NT2/D1 (cell line): ENCODE measurements at regions not wholly inside any gene's neighbourhood (a gene's known extent, or its start where the extent isn't known, plus 50 kb on each side); places are given as distances from the start of the nearest gene placed in this dataset.

ENCODE experiments used
- SUZ12 ChIP-seq: IDR thresholded peaks from 2 replicates; pipeline ENCODE4 v1.6.1; 2011; ENCODE audit not compliant: insufficient read length, insufficient read depth; ENCODE audit errors: extremely low read depth
- YY1 ChIP-seq: IDR thresholded peaks from 2 replicates; pipeline ENCODE4 v1.6.1; 2011; ENCODE audit not compliant: insufficient read length, insufficient read depth
- ZNF274 ChIP-seq: IDR thresholded peaks from 2 replicates; pipeline ENCODE4 v1.6.1; 2011; ENCODE audit warnings: mild to moderate bottlenecking, low read depth, low read length

DNA sequence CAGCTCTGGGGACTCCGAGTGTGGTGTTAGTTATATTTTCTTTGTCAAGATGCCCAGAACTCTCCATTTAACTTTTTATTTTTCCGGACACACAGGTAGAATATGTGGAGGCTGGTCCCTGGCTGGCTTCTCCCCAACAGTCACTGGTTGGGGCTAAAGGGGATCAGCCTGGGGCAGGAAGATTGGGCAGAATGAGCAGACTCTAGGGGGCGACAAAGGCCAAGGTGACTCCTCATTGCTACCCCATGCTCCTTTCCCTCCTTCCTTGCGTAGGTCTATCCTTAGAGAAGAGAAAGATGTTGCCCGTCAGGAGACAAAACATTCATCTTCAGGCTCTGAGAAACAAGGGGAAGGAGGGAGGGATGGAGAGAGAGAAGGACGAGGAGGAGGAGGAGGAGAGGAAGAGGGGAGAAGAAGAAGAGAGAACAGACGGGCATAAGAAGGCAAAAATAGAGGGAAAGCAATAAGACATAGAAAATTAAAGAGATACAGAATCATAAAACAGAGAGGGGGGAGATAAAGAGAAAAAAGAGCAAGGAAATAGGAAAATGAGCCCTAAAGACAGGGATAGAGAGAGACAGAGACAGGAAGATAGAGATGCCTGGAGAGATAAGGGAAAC is 89.9 kb downstream of the FOXD2 start:
- no peak for TF ChIP-seq YY1
- no peak for TF ChIP-seq ZNF274
- no peak for TF ChIP-seq SUZ12
